ENCODE measurements at regions not wholly inside any gene's neighbourhood (a gene's known extent, or its start where the extent isn't known, plus 50 kb on each side); places are given as distances from the start of the nearest gene placed in this dataset.

- no peak for TF ChIP-seq CTCF (conservative IDR thresholded peaks at IDR 0.05; ENCODE audit: low read depth, low read length)
- TF ChIP-seq USF2 (IDR thresholded peaks at IDR 0.05; ENCODE audit: low read depth, low read length), result no peak
- no peak for TF ChIP-seq POLR2A (IDR thresholded peaks at IDR 0.05; ENCODE audit: low read depth, low read length)
- no peak for TF ChIP-seq MAFK (IDR thresholded peaks at IDR 0.05; ENCODE audit: low read depth, low read length)
- TF ChIP-seq MXI1 (IDR thresholded peaks at IDR 0.05; ENCODE audit: borderline replicate concordance, low read depth, low read length), result no peak
- no peak for TF ChIP-seq RFX5 (IDR thresholded peaks at IDR 0.05; ENCODE audit: low read depth, low read length)
- TF ChIP-seq ELK1 (IDR thresholded peaks at IDR 0.05; ENCODE audit: borderline replicate concordance, low read depth, low read length), result no peak
- TF ChIP-seq SMC3 (IDR thresholded peaks at IDR 0.05; ENCODE audit: low read depth, low read length), result no peak
- TF ChIP-seq CEBPB (IDR thresholded peaks at IDR 0.05; ENCODE audit: low read depth, low read length), result no peak
- no peak for TF ChIP-seq NFE2L2 (IDR thresholded peaks at IDR 0.05; ENCODE audit: low read depth, low read length)
- TF ChIP-seq BHLHE40 (IDR thresholded peaks at IDR 0.05; ENCODE audit: low read depth, low read length), result no peak
- no peak for TF ChIP-seq RAD21 (IDR thresholded peaks at IDR 0.05; ENCODE audit: low read length)
- TF ChIP-seq FOS (IDR thresholded peaks at IDR 0.05; ENCODE audit: low read depth, low read length), result no peak
- no peak for TF ChIP-seq RCOR1 (IDR thresholded peaks at IDR 0.05; ENCODE audit: insufficient replicate concordance, low read length)
Measured at GRCh38 chr7:110177463-110177862, 913.5 kb upstream of the LRRN3 start.
